SK-N-SH (cell line): ENCODE measurements at regions not wholly inside any gene's neighbourhood (a gene's known extent, or its start where the extent isn't known, plus 50 kb on each side); places are given as distances from the start of the nearest gene placed in this dataset.

Experiments used
- CHD2 ChIP-seq: fragments of 150-350 bp; IDR thresholded peaks from 2 replicates; pipeline ENCODE4 v1.6.1; 2018; ENCODE audit warnings: low read length; ENCODE audit not compliant: partially characterized antibody
- CTCF ChIP-seq: fragments of 200-600 bp; sonication (generic); IDR thresholded peaks from 2 replicates; pipeline ENCODE4 v1.6.1; 2017; ENCODE audit warnings: antibody characterized with exemption, mild to moderate bottlenecking, moderate library complexity
- EP300 ChIP-seq, 2 experiments: IDR thresholded peaks; 2 replicates each; pipeline versions ENCODE4 v1.4.0 to v1.6.1; 2012; ENCODE audit warnings: borderline replicate concordance in 1 of 2, low read depth in 1 of 2, low read length in 1 of 2
- POLR2AphosphoS5 ChIP-seq: IDR thresholded peaks from 2 replicates; pipeline ENCODE4 v1.6.1; 2012; ENCODE audit warnings: low read depth, low read length
- REST ChIP-seq: IDR thresholded peaks from 2 replicates; pipeline ENCODE4 v1.6.1; 2012; ENCODE audit warnings: mild to moderate bottlenecking, low read depth, low read length, moderate library complexity
- SIN3A ChIP-seq: IDR thresholded peaks from 2 replicates; pipeline ENCODE4 v1.6.1; 2012; ENCODE audit warnings: low read depth, mild to moderate bottlenecking, low read length, moderate library complexity, borderline replicate concordance
- TF ChIP-seq, protein P1 (sequence below): IDR thresholded peaks from 2 replicates; pipeline ENCODE4; 2012
- TF ChIP-seq, protein P2 (sequence below): fragments of 150-350 bp; IDR thresholded peaks from 2 replicates; pipeline ENCODE4 v1.6.1; 2016; ENCODE audit warnings: mild to moderate bottlenecking, low read depth, low read length

DNA sequence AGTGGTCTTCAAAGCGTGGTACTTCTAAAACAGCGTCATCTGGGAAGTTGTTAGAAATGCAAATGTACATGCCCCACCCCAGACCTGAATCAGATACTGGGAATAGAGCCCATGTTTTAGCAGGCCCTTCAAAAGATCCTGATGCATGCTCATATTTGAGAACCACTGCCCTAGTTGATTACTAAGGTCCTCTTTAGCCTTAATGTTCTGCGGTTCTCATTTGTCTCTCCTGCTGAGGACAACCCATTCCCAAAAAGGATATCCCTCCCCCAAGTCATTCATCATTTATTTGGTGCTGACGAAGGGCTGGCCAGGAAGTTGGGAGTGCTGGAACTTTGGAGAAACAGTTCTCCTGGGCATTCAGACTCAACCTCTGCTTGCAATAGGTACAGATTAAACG lies 92.4 kb upstream of the RALGPS2 start:
- TF ChIP-seq POLR2AphosphoS5 (no peak), CTCF (no peak), EP300 (IDR thresholded peaks at IDR 0.05; ENCODE audit: borderline replicate concordance in 1 of 2, low read depth in 1 of 2, low read length in 1 of 2) (no peak), REST (no peak), SIN3A (no peak), CHD2 (no peak)
- TF ChIP-seq, protein P1, sequence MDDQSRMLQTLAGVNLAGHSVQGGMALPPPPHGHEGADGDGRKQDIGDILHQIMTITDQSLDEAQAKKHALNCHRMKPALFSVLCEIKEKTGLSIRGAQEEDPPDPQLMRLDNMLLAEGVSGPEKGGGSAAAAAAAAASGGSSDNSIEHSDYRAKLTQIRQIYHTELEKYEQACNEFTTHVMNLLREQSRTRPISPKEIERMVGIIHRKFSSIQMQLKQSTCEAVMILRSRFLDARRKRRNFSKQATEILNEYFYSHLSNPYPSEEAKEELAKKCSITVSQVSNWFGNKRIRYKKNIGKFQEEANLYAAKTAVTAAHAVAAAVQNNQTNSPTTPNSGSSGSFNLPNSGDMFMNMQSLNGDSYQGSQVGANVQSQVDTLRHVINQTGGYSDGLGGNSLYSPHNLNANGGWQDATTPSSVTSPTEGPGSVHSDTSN, result no peak; the same call in 1 of the 2 replicates
- TF ChIP-seq, protein P2, sequence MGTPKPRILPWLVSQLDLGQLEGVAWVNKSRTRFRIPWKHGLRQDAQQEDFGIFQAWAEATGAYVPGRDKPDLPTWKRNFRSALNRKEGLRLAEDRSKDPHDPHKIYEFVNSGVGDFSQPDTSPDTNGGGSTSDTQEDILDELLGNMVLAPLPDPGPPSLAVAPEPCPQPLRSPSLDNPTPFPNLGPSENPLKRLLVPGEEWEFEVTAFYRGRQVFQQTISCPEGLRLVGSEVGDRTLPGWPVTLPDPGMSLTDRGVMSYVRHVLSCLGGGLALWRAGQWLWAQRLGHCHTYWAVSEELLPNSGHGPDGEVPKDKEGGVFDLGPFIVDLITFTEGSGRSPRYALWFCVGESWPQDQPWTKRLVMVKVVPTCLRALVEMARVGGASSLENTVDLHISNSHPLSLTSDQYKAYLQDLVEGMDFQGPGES, result no peak
